Esophagus muscularis mucosa (tissue), 4 donors: ENCODE measurements at regions not wholly inside any gene's neighbourhood (a gene's known extent, or its start where the extent isn't known, plus 50 kb on each side); places are given as distances from the start of the nearest gene placed in this dataset.

ENCODE experiments used
- CTCF ChIP-seq, 3 experiments: fragments of 200-600 bp in 2 of 3; fragments of 450-650 bp in 1 of 3; sonication (generic) in 2 of 3; IDR thresholded peaks; one replicate each; pipeline ENCODE4 v1.5.1; 2017 to 2019; ENCODE audit warnings: antibody characterized with exemption in 3 of 3, mild to moderate bottlenecking in 2 of 3, moderate library complexity in 1 of 3
- EP300 ChIP-seq: sonication (generic); formaldehyde crosslinking; IDR thresholded peaks from one replicate; pipeline ENCODE4 v1.6.1; 2017; ENCODE audit warnings: antibody characterized with exemption
- POLR2A ChIP-seq: fragments of 450-650 bp; IDR thresholded peaks from one replicate; pipeline ENCODE4 v1.6.1; 2017; ENCODE audit warnings: antibody characterized with exemption, moderate library complexity, mild to moderate bottlenecking, low read depth
- POLR2AphosphoS5 ChIP-seq, 2 donors: sonication (generic); formaldehyde crosslinking; IDR thresholded peaks; one replicate each; pipeline ENCODE4 v1.6.1; 2017; ENCODE audit warnings: antibody characterized with exemption in 2 of 2

GRCh38 chr3:194971009-194971408 is 285.3 kb downstream of the FAM43A start:
- no peak for TF ChIP-seq CTCF (IDR thresholded peaks at IDR 0.05)
- TF ChIP-seq POLR2AphosphoS5 (IDR thresholded peaks at IDR 0.05): no peak
- TF ChIP-seq EP300: no peak
- no peak for TF ChIP-seq POLR2A
